BJ (cell line): ENCODE measurements at regions not wholly inside any gene's neighbourhood (a gene's known extent, or its start where the extent isn't known, plus 50 kb on each side); places are given as distances from the start of the nearest gene placed in this dataset.

Source experiments
- CTCF ChIA-PET: fragments of 350-600 bp; formaldehyde crosslinking; extraction: SDS; loops from one replicate; lab custom pipeline; 2021; ENCODE audit warnings: antibody characterized with exemption, inconsistent platforms; lab: Yijun Ruan, JAX
- POLR2A ChIA-PET: fragments of 300-600 bp; sonication (Branson Sonifier 250); formaldehyde crosslinking; extraction: SDS; loops from one replicate; lab custom pipeline; 2021; ENCODE audit warnings: antibody characterized with exemption; lab: Charles Lee
- DNase-seq: peaks from one replicate; pipeline ENCODE4 v3.0.0-alpha.2; 2011; ENCODE audit warnings: low read depth
- H3K27me3 ChIP-seq: 2 replicates; pipeline ENCODE4 v1.6.0; 2011; ENCODE audit warnings: low read length; ENCODE audit not compliant: control insufficient read depth, insufficient read depth
- H3K36me3 ChIP-seq: 2 replicates; pipeline ENCODE4 v1.5.1; 2011; ENCODE audit warnings: low read length; ENCODE audit not compliant: control insufficient read depth, insufficient read depth
- H3K4me3 ChIP-seq: 2 replicates; pipeline ENCODE4 v1.5.1; 2011; ENCODE audit warnings: low read depth, mild to moderate bottlenecking, control low read depth, low read length
- CTCF ChIP-seq: IDR thresholded peaks from 2 replicates; pipeline ENCODE4 v1.5.1; 2011; ENCODE audit warnings: low read depth, mild to moderate bottlenecking, control low read depth, inconsistent platforms, low read length, moderate library complexity; ENCODE audit not compliant: insufficient read depth

DNA sequence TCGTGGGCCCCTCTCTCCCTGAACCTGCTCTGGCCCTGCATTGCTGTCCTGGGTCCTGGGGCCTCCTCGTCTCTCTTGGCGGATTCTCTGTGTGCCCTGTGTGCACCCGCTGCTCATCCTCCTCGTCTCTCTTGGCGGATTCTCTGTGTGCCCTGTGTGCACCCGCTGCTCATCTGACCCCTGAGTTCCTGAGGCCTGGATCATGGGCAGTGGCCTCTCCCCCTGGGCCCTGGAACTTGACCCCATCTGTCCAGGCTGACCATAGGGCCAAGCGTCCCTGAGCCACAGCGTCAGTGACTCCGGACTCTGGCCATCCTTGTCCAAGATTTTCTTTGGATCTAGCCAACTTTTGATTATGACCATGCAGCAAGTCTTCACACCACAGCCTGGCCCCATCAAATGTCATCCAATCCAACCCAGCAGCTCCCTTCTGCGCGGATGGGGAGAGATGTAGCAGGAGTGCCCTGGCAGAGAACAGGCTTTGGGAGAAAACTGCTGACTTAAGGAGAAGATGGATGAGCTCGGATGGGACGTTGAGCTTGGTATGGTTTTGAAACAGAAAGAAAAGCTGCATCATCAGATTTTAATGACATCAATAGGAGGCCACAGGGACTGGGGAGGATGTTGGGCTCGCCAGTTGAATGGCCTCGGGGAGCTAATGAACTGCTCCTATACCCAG lies 455.1 kb upstream of the HS6ST1 start:
- ChIA-PET CTCF (no interaction called here), POLR2A (no interaction called here)
- no peak for DNase-seq
- no peaks in the 10 kb centered on the region for H3K36me3 ChIP-seq
- TF ChIP-seq CTCF = no peak
- no peaks in the 10 kb centered on the region for H3K27me3 ChIP-seq
- no peak overlapping the region for H3K4me3 ChIP-seq

DNA sequence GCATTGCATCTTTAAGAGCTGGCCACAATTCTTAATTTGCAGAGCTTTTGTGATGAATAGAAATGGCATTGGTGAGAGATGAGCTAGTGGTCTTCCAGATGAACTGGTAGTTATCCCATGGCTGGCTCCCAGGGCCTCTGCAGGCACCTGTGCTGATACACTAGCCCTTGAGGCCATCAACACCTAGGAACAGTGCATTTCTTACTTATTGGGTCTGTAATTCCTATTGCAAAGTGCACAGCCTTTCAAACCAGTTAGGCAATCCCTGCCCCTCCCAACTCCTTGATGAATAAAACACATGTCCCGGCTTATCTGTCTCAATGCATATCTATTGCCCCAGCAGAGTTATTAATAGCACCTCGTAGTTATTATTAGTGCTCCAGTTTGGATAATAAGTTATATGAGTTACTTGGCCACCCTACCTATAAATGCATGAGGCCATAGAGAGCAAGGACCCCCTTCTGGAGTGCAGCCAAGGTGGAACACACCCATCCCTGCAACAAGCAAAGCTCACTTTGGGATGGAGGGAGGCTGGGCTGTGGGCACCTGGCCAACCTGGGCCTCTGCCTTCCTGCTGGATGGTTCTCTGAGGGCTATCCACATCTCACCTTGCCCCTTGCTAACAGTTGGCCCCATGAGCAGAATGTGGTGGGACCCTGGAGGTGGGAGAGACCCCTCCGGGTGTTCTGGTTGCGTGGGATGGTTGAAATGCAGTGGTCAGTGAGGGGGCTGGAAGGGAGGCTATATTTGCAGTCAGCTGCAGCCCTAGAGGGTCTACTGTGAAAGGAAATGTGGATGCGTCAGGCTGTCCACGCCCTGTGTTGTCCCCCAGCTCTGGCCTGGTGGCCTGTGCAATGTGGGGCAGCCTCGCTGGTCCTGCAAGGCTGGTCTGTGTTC lies 455.9 kb upstream of the HS6ST1 start:
- ChIA-PET POLR2A (no interaction called here), CTCF (no interaction called here)
- DNase-seq = no peak
- H3K36me3 ChIP-seq = no peaks in the 10 kb centered on the region
- TF ChIP-seq CTCF = no peak
- H3K27me3 ChIP-seq = no peaks in the 10 kb centered on the region
- no peak overlapping the region for H3K4me3 ChIP-seq

DNA sequence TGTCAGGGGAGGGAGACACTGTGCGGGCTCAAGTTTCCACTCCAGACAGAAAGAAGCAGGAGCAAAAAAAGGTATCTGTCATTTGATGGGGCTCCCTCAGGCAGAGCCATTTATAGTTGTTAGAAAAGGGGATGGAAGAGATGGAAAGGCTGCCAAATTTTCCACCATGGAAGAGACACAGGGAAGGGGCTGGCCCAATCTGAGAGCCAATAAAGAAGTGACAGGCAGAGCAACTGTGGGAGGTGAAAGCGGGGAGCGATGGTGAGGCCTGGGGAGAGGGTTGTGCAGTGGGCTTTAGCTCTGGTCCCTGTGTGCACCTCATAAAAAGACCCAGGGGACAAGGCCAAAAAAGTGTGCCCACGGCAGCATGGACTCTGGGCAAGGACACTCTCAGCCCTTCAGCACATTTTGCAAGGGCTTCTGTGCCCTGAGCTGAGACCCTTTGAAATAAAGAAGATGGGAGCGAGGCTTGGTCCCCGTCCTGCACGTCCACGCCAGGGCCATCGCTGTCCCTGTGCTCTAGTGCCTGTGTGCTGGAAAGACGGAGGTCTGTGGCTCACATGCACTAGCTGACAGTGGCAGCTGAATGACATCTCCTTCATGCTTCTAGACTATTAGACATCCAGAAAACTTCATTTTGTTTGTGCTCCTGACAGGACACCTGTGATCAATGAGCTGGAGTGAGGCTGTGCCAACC lies 456.7 kb upstream of the HS6ST1 start:
- no peaks in the 10 kb centered on the region for H3K36me3 ChIP-seq
- H3K4me3 ChIP-seq = no peak overlapping the region
- DNase-seq = no peak
- no peak for TF ChIP-seq CTCF
- ChIA-PET CTCF (interaction anchor here (1.1 kb wide), 1 partner anchor 39 kb away, joined by 3 read pairs; no protein-coding TSS in a partner anchor), POLR2A (no interaction called here)
- H3K27me3 ChIP-seq = no peaks in the 10 kb centered on the region

DNA sequence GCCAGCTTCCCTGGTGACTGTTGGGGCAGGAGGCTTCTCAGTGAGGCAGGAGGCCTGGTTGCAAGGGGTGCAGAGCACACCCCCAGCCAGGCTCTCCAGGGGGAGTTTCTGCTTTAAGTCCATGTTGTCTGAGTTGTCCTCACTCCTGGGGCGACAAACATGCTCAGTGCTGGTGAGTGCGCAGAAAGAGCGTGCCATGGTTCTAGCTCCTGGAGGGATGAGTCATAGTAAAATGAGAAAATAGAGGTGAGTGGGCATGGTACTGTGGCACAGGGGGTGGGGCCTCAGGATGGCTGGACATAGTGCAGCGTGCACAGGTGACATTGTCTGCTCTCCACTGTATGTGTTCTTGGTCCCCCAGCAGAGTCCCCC lies 457.2 kb upstream of the HS6ST1 start:
- Histone ChIP-seq H3K27me3 (no peaks in the 10 kb centered on the region), H3K36me3 (no peaks in the 10 kb centered on the region), H3K4me3 (no peak overlapping the region)
- CTCF ChIA-PET = interaction anchor here (1.1 kb wide), 1 partner anchor 40 kb away, joined by 3 read pairs; no protein-coding TSS in a partner anchor
- POLR2A ChIA-PET = no interaction called here
- DNase-seq = no peak
- TF ChIP-seq CTCF = no peak
